ENCODE measurements at regions not wholly inside any gene's neighbourhood (a gene's known extent, or its start where the extent isn't known, plus 50 kb on each side); places are given as distances from the start of the nearest gene placed in this dataset.
A peak's percentile ranks its signal among the peaks of the same experiment; 100 is the strongest.

DNA sequence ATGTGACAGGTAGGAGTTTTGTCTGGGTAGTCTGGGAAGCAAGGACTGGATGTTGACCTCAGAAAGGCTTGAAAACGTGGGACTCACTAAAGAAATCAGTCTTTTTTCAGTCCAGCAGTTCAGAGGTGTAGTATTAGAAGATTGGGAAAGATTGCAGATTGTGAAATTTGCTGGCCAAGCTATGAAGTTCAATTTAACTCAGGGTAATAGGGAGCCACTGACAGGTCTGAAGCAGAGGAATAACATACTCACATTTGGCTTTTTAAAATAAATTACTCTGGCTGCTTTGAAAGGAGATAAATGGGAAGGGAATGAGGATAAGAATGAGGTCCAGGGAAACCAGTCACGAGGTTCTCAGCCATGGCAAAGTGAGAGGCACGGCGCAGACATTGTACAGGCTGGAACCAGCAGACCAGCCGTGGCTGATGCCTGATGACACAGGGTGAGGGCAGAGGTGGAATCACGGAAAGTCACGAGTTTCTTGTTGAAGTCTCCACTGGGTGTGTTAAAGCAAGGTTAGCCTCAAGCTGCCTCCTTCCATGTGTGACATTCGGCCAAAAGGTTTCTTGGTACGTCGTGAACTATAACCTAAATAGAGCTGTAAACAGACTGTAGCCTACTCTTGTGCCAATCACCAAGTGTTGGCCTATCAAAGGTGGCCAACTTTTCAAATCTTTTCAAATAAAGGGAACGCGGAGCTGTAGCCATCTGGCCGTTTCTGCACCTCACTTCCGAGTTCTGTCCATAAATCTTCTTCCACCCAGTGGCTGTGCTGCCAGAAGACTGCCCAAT is 377.6 kb downstream of the IRS2 start:
- Histone ChIP-seq H3K18ac (ENCODE audit: low read length) (no peak overlapping the region), H2BK12ac (ENCODE audit: low read length) (no peak overlapping the region), H3K23ac (ENCODE audit: low read length) (no peak overlapping the region), H3K27ac (ENCODE audit: low read depth, low read length) (no peak overlapping the region), H3K4me2 (ENCODE audit: low read length) (no peak overlapping the region), H2AFZ (ENCODE audit: insufficient read depth, low read length, poor library complexity) (no peak overlapping the region), H3K4ac (ENCODE audit: low read depth, low read length) (no peak overlapping the region), H2BK120ac (ENCODE audit: insufficient read depth, low read length, poor library complexity) (no peak overlapping the region), H2AK5ac (ENCODE audit: low read length) (no peak overlapping the region), H3K14ac (ENCODE audit: low read length) (no peak overlapping the region), H3K36me3 (ENCODE audit: control insufficient read depth in 1 of 2, insufficient read depth in 2 of 2, low read length in 2 of 2) (no peaks in the 10 kb centered on the region), H4K8ac (ENCODE audit: low read depth, low read length) (no peak overlapping the region), H3K27me3 (ENCODE audit: insufficient read depth, low read length) (no peaks in the 10 kb centered on the region), H4K12ac (ENCODE audit: low read depth, low read length) (no peak overlapping the region), H3K79me2 (ENCODE audit: control insufficient read depth, insufficient read depth, low read length, poor library complexity) (no peaks in the 10 kb centered on the region), H3K9ac (ENCODE audit: low read length) (no peak overlapping the region), H3K79me1 (ENCODE audit: low read length) (no peaks in the 10 kb centered on the region), H4K91ac (ENCODE audit: low read depth, low read length) (no peak overlapping the region), H3K4me1 (ENCODE audit: control insufficient read depth in 1 of 2, insufficient read depth in 2 of 2, low read length in 2 of 2) (peaks cover 0 to 2% of the 10 kb centered on the region in 2 experiments), H2BK5ac (ENCODE audit: low read depth, low read length, poor library complexity) (no peak overlapping the region), H3K9me3 (ENCODE audit: insufficient read depth, low read depth, low read length) (peaks cover 7% of the 10 kb centered on the region), H3K4me3 (ENCODE audit: low read depth, low read length) (no peak overlapping the region)
- DNase-seq: peak in 1 of 2 donors; percentile 22
- no CpG with 5 or more reads among the region's 14 CpGs for WGBS (ENCODE audit: extremely low coverage, insufficient coverage, insufficient read length)

DNA sequence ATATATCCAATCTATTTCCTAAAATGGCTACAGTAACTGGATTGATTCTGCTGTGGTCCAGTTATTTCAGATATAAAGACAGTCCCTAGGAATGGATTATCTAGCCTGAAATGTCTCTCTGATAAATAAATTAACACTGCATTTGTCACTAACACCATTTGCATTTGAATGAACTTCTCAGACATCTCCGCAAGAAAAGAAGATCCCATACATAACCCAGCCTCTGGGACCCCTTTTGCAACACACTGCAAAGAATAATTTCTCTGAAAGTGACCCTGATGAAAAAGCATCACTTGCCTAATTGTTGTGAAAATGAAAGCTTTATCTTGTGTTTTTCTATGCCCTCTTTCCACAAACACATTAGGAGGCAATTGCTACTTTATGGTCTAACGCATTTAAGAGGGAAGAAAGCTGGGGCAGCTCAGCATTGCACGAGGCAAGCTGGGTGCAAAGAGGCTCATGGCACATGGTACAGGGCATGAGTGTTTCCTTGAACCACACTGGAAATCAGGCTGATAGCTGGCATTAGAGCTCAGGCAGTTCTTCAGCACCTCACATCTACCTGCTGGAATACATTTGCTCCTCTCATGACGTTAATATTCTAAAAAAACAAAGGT is 379.9 kb downstream of the IRS2 start:
- no CpG with 5 or more reads among the region's 4 CpGs for WGBS (ENCODE audit: extremely low coverage, insufficient coverage, insufficient read length)
- Histone ChIP-seq H3K14ac (ENCODE audit: low read length) (no peak overlapping the region), H4K91ac (ENCODE audit: low read depth, low read length) (no peak overlapping the region), H3K27me3 (ENCODE audit: insufficient read depth, low read length) (no peaks in the 10 kb centered on the region), H3K79me2 (ENCODE audit: control insufficient read depth, insufficient read depth, low read length, poor library complexity) (no peaks in the 10 kb centered on the region), H4K12ac (ENCODE audit: low read depth, low read length) (no peak overlapping the region), H3K4ac (ENCODE audit: low read depth, low read length) (no peak overlapping the region), H2AFZ (ENCODE audit: insufficient read depth, low read length, poor library complexity) (no peak overlapping the region), H3K4me1 (ENCODE audit: control insufficient read depth in 1 of 2, insufficient read depth in 2 of 2, low read length in 2 of 2) (peaks cover 0 to 2% of the 10 kb centered on the region in 2 experiments), H2BK12ac (ENCODE audit: low read length) (no peak overlapping the region), H3K4me2 (ENCODE audit: low read length) (no peak overlapping the region), H3K27ac (ENCODE audit: low read depth, low read length) (no peak overlapping the region), H3K18ac (ENCODE audit: low read length) (no peak overlapping the region), H4K8ac (ENCODE audit: low read depth, low read length) (no peak overlapping the region), H2AK5ac (ENCODE audit: low read length) (no peak overlapping the region), H2BK120ac (ENCODE audit: insufficient read depth, low read length, poor library complexity) (no peak overlapping the region), H3K4me3 (ENCODE audit: low read depth, low read length) (no peak overlapping the region), H3K23ac (ENCODE audit: low read length) (no peak overlapping the region), H3K36me3 (ENCODE audit: control insufficient read depth in 1 of 2, insufficient read depth in 2 of 2, low read length in 2 of 2) (no peaks in the 10 kb centered on the region), H3K79me1 (ENCODE audit: low read length) (no peaks in the 10 kb centered on the region), H2BK5ac (ENCODE audit: low read depth, low read length, poor library complexity) (no peak overlapping the region), H3K9ac (ENCODE audit: low read length) (no peak overlapping the region), H3K9me3 (ENCODE audit: insufficient read depth, low read depth, low read length) (peaks cover 7% of the 10 kb centered on the region)
- DNase-seq: no peak

DNA sequence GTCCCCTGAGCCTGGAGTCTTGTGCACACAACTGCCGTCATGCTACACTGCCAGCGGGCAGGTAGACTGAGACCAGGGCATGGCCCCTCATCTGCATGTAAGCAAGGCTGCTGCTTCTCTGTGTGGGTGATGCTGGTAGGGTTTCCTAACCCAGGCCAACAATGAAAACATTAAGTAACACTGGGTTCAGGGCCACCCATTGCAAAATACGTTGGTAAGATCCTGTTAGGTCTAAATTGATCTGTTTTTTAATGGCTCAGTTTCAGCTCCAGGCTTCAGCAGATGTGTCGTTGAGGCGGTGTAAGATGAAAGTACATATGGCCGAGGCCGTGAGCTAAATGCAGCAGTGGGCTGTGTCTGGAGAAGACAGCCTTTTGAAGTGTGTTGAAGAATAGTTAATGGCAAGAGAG is 383.4 kb downstream of the IRS2 start:
- no peaks in the 10 kb centered on the region for H3K79me1 ChIP-seq (ENCODE audit: low read length)
- no peak overlapping the region for H3K14ac ChIP-seq (ENCODE audit: low read length)
- peaks cover 2% of the 10 kb centered on the region in 2 experiments for H3K4me1 ChIP-seq (ENCODE audit: control insufficient read depth in 1 of 2, insufficient read depth in 2 of 2, low read length in 2 of 2)
- peaks cover 7% of the 10 kb centered on the region for H3K9me3 ChIP-seq (ENCODE audit: insufficient read depth, low read depth, low read length)
- H4K91ac ChIP-seq (ENCODE audit: low read depth, low read length): no peak overlapping the region
- no peak overlapping the region for H3K9ac ChIP-seq (ENCODE audit: low read length)
- no peaks in the 10 kb centered on the region for H3K79me2 ChIP-seq (ENCODE audit: control insufficient read depth, insufficient read depth, low read length, poor library complexity)
- no CpG with 5 or more reads among the region's 7 CpGs for WGBS (ENCODE audit: extremely low coverage, insufficient coverage, insufficient read length)
- no peak overlapping the region for H2BK5ac ChIP-seq (ENCODE audit: low read depth, low read length, poor library complexity)
- no peak overlapping the region for H3K18ac ChIP-seq (ENCODE audit: low read length)
- H4K8ac ChIP-seq (ENCODE audit: low read depth, low read length): no peak overlapping the region
- H2BK120ac ChIP-seq (ENCODE audit: insufficient read depth, low read length, poor library complexity): no peak overlapping the region
- no peak overlapping the region for H2AFZ ChIP-seq (ENCODE audit: insufficient read depth, low read length, poor library complexity)
- H3K36me3 ChIP-seq (ENCODE audit: control insufficient read depth in 1 of 2, insufficient read depth in 2 of 2, low read length in 2 of 2): no peaks in the 10 kb centered on the region
- H4K12ac ChIP-seq (ENCODE audit: low read depth, low read length): no peak overlapping the region
- H3K4ac ChIP-seq (ENCODE audit: low read depth, low read length): no peak overlapping the region
- no peak overlapping the region for H3K23ac ChIP-seq (ENCODE audit: low read length)
- no peaks in the 10 kb centered on the region for H3K27me3 ChIP-seq (ENCODE audit: insufficient read depth, low read length)
- H3K4me2 ChIP-seq (ENCODE audit: low read length): no peak overlapping the region
- H3K27ac ChIP-seq (ENCODE audit: low read depth, low read length): no peak overlapping the region
- H2BK12ac ChIP-seq (ENCODE audit: low read length): no peak overlapping the region
- DNase-seq: peak; percentile 90 to 93
- no peak overlapping the region for H2AK5ac ChIP-seq (ENCODE audit: low read length)
- no peak overlapping the region for H3K4me3 ChIP-seq (ENCODE audit: low read depth, low read length)

DNA sequence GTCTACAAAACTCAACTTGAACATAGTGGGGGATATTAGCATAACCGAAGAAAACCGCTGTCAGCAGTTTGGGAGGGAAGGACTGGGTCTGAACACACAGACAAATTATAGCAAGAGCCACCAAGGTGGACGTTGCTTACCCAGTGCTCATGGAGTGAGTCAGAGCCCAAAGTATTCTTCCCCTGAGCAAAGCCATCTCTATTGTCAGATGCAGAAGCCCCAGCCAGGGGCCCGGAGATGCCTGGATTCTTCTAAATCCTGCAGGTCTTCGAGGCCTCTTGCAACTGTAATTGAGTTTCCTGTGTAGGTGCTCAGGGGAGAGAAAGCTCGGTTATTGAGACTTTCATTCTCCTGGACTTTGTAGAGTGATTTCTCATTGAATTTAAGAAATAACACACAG is 384.5 kb downstream of the IRS2 start:
- Histone ChIP-seq H3K9me3 (ENCODE audit: insufficient read depth, low read depth, low read length) (peaks cover 7% of the 10 kb centered on the region), H3K79me1 (ENCODE audit: low read length) (no peaks in the 10 kb centered on the region), H2AK5ac (ENCODE audit: low read length) (no peak overlapping the region), H2BK120ac (ENCODE audit: insufficient read depth, low read length, poor library complexity) (no peak overlapping the region), H4K91ac (ENCODE audit: low read depth, low read length) (no peak overlapping the region), H3K23ac (ENCODE audit: low read length) (no peak overlapping the region), H3K27me3 (ENCODE audit: insufficient read depth, low read length) (no peaks in the 10 kb centered on the region), H3K79me2 (ENCODE audit: control insufficient read depth, insufficient read depth, low read length, poor library complexity) (no peaks in the 10 kb centered on the region), H3K9ac (ENCODE audit: low read length) (no peak overlapping the region), H3K4ac (ENCODE audit: low read depth, low read length) (no peak overlapping the region), H3K36me3 (ENCODE audit: control insufficient read depth in 1 of 2, insufficient read depth in 2 of 2, low read length in 2 of 2) (no peaks in the 10 kb centered on the region), H3K18ac (ENCODE audit: low read length) (no peak overlapping the region), H3K4me3 (ENCODE audit: low read depth, low read length) (no peak overlapping the region), H3K27ac (ENCODE audit: low read depth, low read length) (no peak overlapping the region), H2BK5ac (ENCODE audit: low read depth, low read length, poor library complexity) (no peak overlapping the region), H4K8ac (ENCODE audit: low read depth, low read length) (no peak overlapping the region), H4K12ac (ENCODE audit: low read depth, low read length) (no peak overlapping the region), H2BK12ac (ENCODE audit: low read length) (no peak overlapping the region), H3K4me2 (ENCODE audit: low read length) (no peak overlapping the region), H3K4me1 (ENCODE audit: control insufficient read depth in 1 of 2, insufficient read depth in 2 of 2, low read length in 2 of 2) (peaks cover 2% of the 10 kb centered on the region in 2 experiments), H3K14ac (ENCODE audit: low read length) (no peak overlapping the region), H2AFZ (ENCODE audit: insufficient read depth, low read length, poor library complexity) (no peak overlapping the region)
- DNase-seq: peak; percentile 93 to 94
- WGBS (ENCODE audit: extremely low coverage, insufficient coverage, insufficient read length): no CpG with 5 or more reads among the region's 6 CpGs

Data from trophoblast cell (in vitro differentiated cells and primary cell).